Dedifferentiated amniotic fluid mesenchymal stem cell (primary cell): ENCODE measurements at regions not wholly inside any gene's neighbourhood (a gene's known extent, or its start where the extent isn't known, plus 50 kb on each side); places are given as distances from the start of the nearest gene placed in this dataset.
"Not testable (repeated sequence)": the region's sequence is repeated elsewhere in the genome, so short reads cannot be mapped to it uniquely, and the experiment has no call there.

Experiments used
- DNase-seq: peaks from one replicate; pipeline ENCODE4 v3.0.0-alpha.2; 2016; ENCODE audit errors: extremely low spot score

GRCh38 chr2:16368951-16369350, 296.7 kb downstream of the CYRIA start:
- no peak for DNase-seq

- DNase-seq, result no peak
Observed at GRCh38 chr2:16368328-16368727, 297.3 kb downstream of the CYRIA start.

- DNase-seq, result no peak
Observed at GRCh38 chr2:16365366-16365765, 300.3 kb downstream of the CYRIA start.

GRCh38 chr2:16363581-16363980, 302.1 kb downstream of the CYRIA start:
- DNase-seq, result no peak

GRCh38 chr2:16362611-16363010, 303.0 kb downstream of the CYRIA start:
- DNase-seq, result no peak

DNA sequence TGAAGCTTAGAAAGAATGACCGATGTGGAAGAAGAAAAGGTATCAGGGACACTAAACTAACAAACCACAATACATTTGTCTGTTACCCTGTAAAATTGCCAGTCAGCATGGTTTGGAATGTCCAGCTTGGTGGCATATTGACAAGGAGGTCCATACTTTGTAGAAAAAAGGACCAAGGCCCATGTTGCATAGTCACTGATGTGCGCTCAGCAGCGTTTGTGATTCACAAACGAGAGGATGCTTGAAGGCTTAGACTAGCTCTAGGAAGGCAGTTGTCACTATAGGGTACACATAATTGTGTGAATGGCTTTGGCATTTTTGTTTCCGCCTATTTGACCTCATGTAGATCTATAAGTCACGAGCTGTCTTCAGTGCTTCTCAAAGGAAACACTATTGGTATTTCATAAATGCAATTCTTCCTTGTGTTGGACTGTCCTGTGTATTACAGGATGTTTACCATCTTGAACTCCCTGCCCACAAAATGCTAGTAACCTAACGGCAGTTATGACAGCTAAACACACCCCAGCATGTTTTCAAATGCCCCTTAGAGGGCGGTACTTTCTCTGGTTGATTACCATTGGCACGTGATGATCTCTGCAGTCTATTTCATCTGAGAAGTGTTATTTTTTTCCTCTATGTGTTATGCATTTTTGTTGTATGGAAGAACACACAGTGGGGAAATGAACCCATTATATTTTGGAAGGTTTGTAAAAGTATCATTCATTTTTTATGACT, 304.2 kb downstream of the CYRIA start:
- no peak for DNase-seq

DNA sequence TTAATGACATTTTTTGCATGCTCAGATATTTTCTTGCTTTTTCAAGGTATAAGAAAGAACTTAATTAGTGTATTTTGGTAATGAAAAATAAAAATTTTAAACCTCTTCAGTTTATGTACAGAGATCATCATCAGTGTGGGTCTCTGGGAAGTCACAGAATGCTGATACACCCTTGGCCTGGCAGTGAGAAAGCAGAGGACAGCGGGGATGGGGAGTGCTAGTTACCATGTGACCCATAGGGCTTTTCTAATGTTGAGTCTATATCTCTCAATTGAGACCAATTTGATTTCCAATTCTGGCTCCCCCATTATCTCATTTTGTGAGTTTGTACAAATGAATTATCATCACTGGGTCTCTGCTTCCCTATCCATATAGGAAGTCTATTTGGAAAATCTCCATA, 305.7 kb downstream of the CYRIA start:
- no peak for DNase-seq

DNA sequence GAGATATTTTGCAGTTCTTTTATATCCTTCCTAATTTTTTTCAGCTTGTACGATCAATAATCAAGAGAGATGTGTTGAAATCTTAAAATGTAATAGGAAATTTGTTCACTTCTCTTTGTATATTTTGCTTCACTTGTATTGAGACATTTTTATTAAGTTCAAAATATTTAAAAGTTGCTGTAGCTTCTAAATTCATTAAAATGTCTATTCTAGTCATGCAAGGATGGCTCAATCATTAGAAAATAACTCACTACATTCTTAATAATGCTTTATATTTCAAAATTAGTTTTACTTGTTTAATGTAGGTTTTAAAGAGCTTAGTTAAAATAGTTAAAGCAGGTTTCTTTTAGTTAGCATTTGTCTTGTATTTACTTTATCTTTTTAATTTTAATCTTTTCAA, 308.4 kb downstream of the CYRIA start:
- no peak for DNase-seq

DNA sequence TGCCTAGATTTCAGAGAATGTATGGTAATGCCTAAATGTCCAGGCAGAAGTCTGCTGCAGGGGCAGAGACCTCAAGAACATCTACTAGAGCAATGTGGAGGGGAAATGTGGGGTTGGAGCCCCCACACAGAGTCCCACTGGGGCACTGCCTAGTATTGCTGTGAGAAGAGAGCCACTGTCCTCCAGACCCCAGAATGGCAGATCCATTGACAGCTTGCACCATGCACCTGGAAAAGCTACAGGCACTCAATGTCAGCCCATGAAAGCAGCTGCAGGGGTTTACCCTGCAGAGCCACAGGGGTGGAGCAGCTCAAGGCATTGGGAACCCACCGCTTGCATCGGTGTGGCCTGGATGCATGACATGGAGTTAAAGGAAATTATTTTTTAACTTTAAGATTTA, 314.1 kb downstream of the CYRIA start:
- no peak for DNase-seq

DNA sequence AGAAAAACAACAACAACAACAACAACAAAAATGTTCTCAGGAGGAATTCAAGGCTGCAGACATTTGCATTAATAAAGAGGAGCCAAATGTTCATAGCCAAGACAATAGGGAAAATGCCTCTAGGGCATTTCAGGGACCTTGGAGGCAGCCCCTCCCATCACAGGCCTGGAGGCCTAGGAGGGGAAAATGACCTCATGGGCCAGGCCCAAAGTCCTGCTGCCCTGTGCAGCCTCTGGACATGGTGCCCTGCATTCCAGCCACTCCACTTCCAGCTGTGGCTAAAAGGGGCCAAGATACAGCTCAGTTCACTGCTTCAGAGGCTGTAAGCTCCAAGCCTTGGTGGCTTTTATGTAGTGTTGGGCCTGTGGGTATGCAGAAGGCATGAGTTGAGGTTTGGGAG, 314.5 kb downstream of the CYRIA start:
- DNase-seq, result no peak

DNA sequence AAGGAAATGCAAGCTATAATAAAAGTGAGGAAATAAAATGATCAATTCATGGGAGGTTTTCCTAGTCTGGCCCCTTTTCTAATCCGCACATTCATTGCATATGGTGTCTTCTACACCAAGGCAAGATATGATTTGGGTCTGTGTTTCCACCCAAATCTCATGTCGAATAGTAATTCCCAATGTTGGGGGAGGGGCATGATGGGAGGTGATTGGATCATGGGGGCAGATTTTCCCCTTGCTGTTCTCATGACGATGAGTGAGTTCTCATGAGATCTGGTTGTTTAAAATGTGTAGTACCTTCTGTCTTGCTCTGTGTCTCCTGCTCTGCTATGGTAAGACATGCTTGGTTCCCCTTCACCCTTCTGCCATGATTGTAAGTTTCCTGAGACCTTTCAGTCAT, 315.4 kb downstream of the CYRIA start:
- DNase-seq, result no peak

- no peak for DNase-seq
Observed at GRCh38 chr2:16349811-16350210, 315.8 kb downstream of the CYRIA start.

DNA sequence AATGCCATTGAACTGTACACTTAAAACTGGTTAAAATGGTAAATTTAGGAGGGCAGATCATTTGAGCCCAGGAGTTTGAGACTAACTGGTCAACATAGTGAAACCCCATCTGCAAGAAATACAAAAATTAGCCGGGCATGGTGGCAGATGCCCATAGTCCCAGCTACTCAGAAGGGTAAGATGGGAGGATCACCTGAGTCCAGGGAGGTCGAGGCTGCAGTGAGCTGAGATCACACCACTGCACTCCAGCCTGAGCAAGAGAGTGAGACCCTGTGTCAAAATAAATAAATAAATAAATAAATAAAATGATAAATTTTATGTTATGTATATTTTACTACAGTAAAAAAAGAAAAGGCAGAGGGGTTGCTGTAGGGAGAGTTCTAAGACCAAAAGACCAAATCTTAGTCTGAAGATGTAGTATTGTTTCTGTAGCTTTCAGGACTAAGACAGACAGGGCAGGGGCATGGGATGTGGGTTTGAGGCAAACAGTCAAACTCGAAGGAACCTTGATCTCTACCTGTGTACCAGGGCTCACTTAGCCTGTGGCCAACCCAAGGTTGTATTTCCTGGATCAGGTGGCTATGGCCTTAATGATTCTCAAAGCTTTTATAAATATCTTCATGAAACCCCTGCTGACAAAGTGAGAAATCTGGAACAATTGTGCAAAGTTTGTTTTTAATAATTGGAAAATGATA, 316.7 kb downstream of the CYRIA start:
- DNase-seq, result no peak

- no peak for DNase-seq
Observed at GRCh38 chr2:16346671-16347070, 319.0 kb downstream of the CYRIA start.

DNA sequence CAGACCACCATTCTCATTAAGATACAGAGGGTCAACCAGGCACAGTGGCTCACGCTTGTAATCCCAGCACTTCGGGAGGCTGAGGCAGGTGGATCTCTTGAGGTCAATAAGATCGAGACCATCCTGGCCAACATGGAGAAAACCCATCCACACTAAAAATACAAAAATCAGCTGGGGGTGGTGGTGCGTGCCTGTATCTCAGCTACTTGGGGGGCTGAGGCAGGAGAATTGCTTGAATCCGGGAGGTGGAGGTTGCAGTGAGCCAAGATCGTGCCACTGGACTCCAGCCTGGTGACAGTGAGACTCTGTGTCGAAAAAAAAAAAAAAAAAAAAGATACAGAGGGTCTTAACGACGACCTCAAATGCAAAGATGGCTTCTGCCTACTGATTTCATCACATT, 320.4 kb downstream of the CYRIA start:
- not testable (repeated sequence) for DNase-seq

GRCh38 chr2:16339206-16339605, 326.4 kb downstream of the CYRIA start:
- DNase-seq, result no peak

GRCh38 chr2:16338026-16338425, 327.6 kb downstream of the CYRIA start:
- DNase-seq, result no peak

DNA sequence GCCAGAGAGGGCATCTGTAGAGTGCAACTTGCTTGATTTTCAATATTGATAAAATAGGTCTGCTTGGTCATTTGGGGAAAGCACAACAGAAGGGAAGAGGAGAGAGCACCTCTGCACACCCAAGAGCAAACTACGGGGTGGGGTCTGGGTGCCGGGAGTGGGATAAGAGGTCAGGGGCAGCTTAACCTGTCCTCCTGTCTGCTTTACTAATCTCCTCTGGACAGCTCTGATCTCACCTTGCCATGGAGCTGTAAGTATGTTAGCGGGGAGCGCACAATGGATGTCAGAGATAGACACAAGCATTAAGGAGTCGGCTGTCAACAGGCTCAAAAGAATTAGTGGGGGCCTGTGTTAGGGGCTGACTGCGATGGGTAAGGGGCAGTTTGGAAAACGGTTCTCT, 328.7 kb downstream of the CYRIA start:
- no peak for DNase-seq

DNA sequence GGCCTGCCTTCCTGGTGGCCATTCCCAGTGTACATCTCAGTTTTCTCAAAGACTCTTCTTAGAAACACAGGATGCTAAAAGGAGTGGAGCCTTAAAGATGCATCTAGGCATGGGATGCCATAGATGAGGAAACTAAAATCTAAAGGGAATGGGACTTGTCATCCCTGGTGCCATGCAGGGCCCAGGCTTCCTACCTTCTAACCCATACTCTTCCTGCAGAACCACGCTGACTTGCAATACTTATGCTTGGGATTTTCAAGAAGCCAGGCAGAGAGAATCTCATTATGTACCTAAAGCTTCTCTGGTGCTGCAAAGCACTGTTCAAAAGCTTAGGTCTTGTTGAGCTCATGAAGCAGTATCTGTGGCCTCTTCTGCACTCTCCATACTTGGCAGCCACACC, 329.1 kb downstream of the CYRIA start:
- DNase-seq, result no peak

GRCh38 chr2:16335947-16336346, 329.7 kb downstream of the CYRIA start:
- DNase-seq, result no peak

- DNase-seq, result no peak
Observed at GRCh38 chr2:16335604-16335930, 330.1 kb downstream of the CYRIA start.

DNA sequence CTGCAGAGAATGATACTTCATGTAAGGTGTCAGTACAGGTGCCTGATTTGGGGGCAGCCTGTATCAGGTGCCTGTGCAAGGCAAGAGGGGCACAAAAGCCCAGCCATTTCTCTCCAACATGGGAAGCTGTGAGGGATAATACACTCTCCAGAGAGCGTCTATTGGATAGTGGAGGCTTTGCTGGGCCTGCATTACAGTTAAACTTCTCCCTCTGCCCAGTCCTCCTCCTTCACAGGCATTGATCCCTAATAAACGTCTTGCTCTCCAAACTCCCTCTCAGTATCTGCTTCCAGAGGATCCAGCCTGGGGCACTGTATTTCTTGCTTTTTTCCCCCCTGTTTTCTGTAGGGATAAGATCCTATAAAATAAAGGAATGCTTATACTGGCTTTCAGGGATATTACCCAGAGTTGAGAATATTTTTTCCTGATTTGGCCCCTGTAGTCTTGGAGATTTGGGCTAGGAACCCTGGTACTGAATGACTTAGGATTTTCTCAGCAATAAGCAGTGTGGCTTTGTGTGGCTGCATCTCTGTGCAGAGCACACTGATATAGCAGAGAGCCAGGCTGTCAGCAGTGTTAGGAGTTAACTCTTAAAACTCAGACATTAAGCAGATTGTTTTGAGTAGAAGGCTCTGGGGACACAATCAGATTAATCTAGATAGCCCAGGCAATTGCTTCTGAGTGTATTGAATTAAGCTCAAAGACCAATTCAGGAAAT, 330.6 kb downstream of the CYRIA start:
- no peak for DNase-seq

DNA sequence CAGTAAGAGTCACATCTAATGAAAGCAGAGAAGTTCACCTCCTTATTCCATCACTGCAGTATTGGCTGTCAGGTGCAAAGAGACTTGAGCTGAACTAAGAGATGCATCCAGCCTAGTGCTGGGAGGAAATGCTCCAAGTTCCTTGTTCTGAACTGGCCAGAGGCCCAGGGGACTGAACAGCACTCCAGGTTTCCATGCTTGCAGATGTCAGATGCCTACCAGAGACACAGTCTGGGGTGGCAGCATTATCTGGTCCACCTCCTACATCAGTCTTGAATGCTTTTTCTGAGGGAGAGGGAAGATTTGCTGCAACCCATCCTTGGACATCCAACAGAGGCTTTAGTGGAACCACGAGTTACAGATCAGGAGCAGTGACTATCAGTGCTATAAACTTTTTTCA, 331.3 kb downstream of the CYRIA start:
- DNase-seq, result no peak
